NCI-H82 treated with DMSO at 0.1 percent for 48 hours (cell line): ENCODE measurements at regions not wholly inside any gene's neighbourhood (a gene's known extent, or its start where the extent isn't known, plus 50 kb on each side); places are given as distances from the start of the nearest gene placed in this dataset.
A peak's percentile ranks its signal among the peaks of the same experiment; 100 is the strongest.

Experiments
- DNase-seq: peaks from one replicate; lab custom pipeline; 2025; ENCODE audit not compliant: unreplicated experiment; lab: John Stamatoyannopoulos, UW

- DNase-seq, result no peak
These were observed 355.0 kb upstream of the SLC30A5 start for GRCh38 chr5:68738841-68739240.

DNA sequence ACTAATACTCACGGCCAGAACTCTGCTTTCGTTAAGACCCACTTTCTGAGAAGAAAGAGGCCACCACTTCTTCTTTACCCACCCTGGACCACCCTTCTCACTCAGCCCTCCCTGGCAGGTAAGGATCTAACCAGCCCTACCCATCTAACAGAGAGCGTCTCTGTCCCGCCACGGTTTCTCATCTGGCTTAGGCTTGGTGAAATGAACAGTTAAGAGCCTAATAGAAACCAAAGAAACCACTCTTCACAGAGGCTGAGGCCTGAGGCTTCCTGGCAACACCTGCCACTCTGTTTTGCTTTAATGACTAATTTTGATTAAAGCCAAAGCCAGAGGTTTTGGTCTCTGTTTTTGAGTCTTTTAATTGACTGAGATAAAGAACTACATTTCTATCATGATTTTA, 354.1 kb upstream of the SLC30A5 start:
- no peak for DNase-seq

DNA sequence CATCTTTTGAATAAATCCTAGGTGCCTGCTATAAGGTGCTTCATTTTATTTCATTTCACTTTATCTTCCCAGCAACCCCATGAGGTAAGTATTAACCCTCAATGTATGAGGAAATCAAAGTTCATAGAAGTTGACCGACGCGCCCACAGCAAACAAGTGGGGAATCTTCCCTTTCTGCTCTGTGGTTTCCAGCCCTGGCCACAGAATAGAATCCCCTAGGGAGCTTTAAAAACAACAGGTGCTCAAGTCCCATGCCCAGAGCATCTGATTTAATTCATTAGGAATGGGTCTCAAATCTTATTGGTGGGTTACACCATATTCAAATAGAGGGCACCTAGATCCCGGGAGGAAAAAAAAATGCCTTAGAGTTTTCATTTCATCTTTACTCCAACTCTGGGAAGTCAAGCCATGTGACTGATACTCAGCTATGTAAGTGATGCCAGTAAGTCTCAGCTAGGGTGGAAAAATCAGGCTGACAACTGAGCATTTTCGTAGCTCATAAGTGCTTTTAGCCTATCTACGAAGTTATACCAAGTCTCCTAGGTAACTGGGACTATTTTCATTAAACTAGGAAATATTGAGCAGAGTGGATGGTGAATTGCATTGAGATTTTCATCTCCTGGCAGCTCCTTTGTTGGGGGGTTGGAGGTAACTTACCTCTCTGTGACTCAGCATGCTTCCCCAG, 353.4 kb upstream of the SLC30A5 start:
- DNase-seq, result no peak

GRCh38 chr5:68744206-68744605, 349.6 kb upstream of the SLC30A5 start:
- DNase-seq, result no peak

DNA sequence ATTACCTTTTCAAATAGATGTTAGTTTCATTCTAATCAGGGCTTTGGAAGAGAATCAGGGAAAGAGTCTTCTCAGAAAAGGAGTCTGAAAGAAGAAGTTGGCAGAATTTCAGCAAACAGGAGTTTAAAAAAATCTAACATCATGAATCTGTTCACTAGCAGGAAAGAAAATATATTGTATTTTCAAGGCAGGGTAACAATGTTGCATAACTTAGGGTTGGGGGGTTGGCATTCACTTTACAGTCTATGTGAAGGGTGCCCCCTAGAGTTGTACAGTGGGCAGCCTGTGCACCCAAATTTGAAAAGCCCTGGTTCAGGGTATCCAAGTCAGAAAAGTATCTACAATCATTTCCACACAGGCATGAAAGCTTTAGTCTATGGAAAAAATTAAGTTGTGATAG, 348.4 kb upstream of the SLC30A5 start:
- DNase-seq, result no peak

DNA sequence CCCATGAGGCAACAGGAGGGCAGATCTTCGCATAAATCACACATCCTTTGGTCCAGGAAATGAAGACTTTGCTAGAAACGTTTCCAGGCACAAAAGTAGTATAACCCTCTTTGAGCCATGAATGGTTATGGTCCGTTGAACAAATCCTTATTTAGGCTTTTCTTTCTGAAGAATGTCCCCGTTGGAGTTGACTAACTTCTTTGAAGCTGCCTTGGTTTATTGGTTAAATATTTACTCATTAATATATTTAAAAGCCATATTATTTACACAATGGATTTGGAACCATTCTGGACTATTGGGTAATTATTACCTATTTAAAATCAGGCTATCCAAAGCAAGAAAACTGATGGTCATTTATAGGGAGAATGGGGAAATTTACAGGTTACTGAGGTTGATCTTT, 347.6 kb upstream of the SLC30A5 start:
- no peak for DNase-seq

DNA sequence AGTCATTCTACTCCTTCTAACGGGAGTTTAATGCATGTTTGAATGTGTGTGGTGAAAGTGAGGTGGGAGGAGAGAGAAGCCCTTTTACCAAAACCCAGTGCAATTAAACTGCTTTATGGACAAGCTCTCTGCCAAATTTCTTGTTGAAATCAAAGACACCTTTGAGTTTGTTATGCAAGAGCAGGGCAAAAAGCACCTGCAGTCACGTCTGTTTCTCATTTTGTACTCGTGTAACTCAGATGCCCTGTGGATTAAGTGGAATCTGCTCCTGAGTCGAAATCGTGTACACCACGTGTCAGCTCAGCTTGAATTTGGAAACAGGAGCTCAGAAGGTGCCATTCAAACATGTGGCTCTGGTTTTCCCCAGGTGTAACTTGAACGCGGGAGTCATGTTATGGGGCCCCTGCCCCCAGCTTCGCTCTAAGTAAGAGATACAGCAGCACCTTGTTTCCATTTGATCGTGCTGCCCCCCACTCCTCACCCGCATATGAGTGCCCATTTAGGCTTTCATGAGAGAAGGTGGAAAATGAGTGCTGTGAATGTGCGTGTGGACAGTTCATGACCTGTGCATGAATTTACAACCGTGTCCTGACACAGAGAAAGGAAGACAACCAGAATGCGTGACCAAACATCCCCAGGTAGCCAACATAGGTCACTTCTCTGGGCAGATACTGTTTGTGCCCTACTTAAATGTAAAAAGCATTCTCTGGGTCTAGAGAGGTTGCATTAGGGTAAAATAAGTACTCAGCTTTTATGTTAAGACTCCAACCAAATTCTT, 347.0 kb upstream of the SLC30A5 start:
- DNase-seq, result no peak

DNA sequence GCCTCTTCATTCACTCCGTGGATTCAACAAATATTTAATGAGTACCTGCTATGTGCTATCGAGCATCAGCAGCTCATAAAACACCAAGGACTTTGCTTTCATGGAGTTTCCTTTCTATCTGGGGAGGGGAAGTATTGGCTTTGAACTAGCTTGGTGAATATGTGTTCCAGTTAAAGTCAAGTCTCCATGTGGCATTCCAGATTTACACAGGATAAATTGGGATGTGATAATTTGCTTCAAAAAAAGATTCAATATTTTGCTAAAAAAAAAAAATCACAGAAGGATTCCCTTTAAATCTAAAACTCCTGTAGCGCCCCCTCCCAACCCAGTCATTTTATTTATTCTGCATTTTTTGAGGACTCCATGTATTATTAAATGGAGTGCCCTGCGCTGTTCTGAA, 346.3 kb upstream of the SLC30A5 start:
- no peak for DNase-seq

DNA sequence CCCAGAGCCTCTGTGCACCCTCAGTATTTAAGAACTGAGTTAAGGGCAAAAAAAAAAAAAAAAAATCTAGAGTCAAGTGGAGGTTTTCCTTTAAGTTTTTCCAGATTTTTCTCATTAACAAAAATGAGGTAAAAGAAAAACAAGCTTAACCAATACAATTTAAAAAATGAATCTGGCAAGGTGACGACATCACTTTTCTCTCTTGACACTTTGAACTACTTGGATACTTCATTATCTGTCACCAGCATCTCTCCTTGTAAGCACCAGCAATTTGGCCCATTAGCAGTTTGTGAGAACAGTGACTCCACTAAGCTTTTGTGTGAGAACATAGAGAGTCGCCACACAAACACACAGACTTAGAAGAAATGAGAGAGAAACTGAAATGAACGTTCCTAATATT, 345.7 kb upstream of the SLC30A5 start:
- no peak for DNase-seq

GRCh38 chr5:68749077-68749476, 344.7 kb upstream of the SLC30A5 start:
- no peak for DNase-seq

- no peak for DNase-seq
These were observed 344.2 kb upstream of the SLC30A5 start for GRCh38 chr5:68749631-68750030.

GRCh38 chr5:68751661-68752060, 342.2 kb upstream of the SLC30A5 start:
- no peak for DNase-seq

- DNase-seq, result no peak
These were observed 339.3 kb upstream of the SLC30A5 start for GRCh38 chr5:68754536-68754935.

DNA sequence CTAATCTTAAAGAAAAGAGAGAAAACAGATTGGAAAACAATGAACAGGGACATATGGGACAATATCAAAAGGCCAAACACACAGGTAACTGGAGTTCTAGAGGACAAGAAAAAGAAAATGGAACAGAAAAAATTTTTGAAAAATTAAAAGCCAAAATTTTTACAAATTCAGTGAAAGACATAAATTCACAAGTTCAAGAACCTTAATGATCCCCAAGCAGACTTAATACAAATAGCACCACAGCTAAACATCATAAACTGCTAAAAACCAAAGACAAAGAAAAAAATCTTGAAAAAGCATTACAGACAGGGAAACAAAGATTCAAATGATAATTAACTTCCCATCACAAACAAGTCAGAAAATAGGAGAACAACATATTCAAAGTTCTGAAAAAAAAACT, 338.5 kb upstream of the SLC30A5 start:
- DNase-seq, result no peak

DNA sequence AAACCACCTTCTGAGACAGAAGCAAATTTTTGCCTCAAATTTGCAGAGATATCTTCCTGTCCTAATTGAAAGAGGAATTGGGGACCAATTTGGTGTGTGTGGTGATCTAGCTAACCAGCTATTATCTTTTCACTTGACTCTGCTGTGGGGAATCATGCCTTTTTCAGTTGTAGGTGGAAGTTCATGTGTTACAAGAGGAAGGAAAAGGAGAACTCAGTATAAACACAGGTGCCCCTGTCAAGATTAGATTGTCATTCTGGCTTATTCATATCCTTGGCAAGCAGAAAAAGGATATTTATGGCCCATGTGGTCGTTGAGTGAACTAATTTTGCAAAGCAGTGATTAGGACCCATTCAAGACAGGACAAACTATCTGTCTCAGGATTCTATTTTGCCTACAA, 336.8 kb upstream of the SLC30A5 start:
- DNase-seq, result no peak

DNA sequence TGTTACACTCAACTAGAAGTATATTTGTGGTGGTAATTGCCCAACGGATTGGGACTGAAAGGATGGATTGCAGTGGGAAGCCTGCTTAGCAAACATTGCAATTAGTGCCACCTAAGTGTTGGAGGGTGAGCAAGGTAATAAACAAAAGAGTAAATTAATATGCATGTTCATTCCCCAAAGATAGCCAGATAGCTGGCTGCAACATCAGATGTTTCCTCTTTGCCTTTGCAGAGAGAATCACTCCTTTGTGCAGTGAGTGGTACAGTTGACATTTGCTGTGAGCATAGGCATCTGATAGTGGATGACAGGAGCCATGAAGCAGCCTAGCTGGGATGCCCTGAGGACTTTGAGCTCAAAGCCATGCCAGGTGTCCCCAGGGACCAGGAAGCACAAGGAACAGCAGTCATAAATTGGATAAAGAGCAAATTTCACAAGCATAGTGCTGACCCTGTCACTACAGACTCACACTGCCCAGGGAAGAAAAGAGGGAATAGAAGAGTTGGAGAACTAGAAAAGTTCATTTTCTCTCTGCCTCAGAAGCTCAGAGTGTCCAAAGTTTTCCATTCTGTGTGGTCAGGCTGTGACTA, 336.1 kb upstream of the SLC30A5 start:
- no peak for DNase-seq

- no peak for DNase-seq
These were observed 334.2 kb upstream of the SLC30A5 start for GRCh38 chr5:68759593-68759992.

GRCh38 chr5:68762201-68762600, 331.6 kb upstream of the SLC30A5 start:
- DNase-seq, result no peak

DNA sequence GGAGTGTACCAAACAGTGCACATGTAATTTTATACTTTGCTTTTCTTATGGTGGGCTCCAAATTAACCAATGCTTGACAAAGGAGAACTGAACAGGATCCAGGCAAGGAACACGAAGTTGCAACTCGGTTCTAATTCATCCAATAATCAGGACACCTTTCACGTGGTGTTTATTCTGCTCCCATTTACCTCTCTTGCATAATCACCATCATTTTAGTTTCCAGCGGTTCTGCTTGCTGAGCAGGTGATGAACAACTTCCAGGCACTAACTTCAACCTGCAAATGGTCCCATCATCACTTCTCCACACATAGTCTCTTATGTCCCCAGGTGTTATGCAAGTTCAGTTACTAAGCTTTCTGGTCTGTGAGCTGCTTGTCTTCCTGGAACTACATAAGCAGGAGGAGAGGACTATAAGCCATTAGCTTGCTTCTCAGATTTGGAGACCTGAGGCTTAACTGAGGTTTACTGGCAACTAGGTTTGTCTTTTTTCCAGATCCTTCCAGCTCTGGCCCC, 326.8 kb upstream of the SLC30A5 start:
- no peak for DNase-seq

GRCh38 chr5:68770551-68770950, 323.3 kb upstream of the SLC30A5 start:
- peak; percentile 63 for DNase-seq

DNA sequence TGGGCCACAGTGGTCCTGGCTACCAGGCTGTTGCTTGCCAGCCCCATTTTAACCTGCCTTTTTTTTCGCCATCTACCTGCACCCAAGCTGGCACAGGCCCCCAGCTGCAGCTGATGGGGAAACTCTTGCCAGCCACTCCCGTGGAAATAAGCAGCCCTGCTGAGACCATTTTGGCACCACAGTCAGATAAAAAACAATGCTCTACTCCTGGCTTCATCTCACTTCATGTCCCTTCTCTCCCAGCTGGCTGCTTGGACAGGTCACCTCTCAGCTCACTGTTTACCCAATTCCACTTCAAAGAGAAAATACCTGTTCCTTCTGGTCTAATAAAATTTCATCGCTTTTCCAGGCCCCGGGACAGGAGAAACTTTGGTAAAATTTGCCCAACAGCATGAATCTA, 322.6 kb upstream of the SLC30A5 start:
- no peak for DNase-seq

- no peak for DNase-seq
These were observed 322.1 kb upstream of the SLC30A5 start for GRCh38 chr5:68771732-68772131.
